HG03342 (cell line): ENCODE measurements at regions not wholly inside any gene's neighbourhood (a gene's known extent, or its start where the extent isn't known, plus 50 kb on each side); places are given as distances from the start of the nearest gene placed in this dataset.

Experiments used
- ATAC-seq: cut with Tn5 transposase; IDR thresholded peaks from one replicate; pipeline ENCODE4 v1.9.1; 2021; ENCODE audit warnings: mild to moderate bottlenecking, moderate library complexity; ENCODE audit not compliant: unreplicated experiment

DNA sequence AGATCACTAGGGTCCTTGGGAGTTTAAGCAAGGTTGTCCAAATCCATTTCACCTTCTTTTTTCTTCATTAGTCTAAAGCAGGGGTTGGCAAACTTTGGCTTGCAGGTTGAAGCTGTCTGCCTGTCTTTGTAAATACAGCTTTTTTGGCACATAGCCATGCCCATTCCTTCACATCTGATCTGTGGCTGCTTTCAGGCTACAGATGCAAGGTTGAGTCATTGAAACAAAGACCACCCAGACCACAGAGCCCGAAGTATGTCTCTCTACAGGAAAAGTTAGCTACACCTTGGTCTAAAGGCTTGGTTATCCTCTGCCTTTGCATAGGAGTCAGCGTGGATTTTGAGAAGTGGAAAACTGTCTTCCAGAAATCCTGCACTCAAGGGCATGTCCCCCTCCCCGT lies 238.1 kb upstream of the STS start:
- no peak for ATAC-seq

DNA sequence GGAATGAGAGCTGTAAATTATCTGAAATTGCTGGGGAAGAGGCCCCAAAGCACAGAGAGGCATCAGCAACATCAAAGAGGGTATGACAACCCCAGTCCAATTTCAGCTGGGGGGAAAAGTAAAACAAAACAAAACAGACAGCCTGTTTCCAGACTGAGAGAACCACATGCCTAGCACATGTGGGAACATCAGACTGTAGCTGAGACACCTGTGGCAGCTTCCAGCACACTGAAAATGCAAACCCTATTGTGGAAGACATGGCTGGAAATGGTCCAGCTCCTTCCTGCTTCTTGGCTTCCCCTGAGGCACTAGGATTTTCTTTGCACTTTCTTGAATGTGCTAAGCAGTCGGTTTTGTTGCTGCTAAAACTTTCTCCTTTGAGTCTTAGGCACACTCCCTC lies 240.9 kb upstream of the STS start:
- no peak for ATAC-seq

DNA sequence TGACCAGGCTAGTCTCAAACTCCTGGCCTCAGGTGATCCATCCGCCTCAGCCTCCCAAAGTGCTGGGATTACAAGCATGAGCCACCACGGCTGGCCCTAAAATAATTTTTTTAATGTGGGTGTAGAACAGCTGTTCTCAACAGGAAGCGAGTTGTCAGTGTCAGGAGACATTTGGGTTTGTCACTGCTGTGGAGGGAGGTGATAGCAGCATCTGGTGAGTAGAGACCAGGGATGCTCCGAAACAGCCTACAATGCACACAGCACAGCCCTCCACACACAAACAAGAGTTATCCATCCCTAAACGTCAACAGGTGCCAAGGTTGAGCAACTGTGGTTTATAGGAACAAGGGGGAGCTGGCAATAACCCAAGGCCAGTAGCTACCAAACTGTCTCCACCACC lies 243.4 kb upstream of the STS start:
- no peak for ATAC-seq

DNA sequence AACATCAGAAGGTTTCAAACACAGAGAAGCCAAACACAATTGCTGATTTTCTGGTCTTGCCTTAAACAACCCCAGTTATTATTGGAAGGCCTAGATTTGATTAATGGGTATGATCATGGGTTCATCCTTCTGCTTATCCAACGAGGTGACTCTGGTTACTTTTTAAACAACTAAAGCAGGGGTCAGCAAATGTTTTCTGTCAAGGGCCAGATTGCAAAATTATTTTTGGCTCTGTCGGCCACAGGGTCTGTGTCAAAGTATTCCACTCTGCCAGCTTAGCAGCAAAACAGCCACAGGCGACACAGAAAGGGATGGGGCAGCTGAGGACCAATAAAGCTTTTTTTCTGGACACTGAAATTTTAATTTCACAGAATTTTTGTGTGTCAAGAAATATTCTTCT lies 249.1 kb upstream of the STS start:
- ATAC-seq, result no peak

DNA sequence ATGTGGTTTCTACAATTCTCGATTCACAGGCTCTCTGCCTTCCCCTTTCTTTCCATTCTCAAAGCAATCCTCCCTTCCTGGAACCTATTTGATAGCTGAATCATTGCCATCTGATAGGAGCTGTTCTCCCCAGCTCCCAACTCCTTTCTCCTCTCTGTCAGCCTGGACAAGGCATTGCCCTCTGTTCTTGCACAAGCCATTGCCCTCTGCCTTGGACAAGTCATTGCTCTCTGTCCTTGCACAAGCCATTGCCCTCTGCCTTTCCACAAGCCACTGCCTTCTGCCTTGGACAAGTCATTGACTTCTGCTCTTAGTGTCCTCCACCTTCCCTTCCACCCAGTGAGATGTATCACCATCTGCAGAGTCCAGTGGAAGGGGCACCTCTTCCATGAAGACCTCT lies 256.1 kb upstream of the STS start:
- ATAC-seq, result no peak

DNA sequence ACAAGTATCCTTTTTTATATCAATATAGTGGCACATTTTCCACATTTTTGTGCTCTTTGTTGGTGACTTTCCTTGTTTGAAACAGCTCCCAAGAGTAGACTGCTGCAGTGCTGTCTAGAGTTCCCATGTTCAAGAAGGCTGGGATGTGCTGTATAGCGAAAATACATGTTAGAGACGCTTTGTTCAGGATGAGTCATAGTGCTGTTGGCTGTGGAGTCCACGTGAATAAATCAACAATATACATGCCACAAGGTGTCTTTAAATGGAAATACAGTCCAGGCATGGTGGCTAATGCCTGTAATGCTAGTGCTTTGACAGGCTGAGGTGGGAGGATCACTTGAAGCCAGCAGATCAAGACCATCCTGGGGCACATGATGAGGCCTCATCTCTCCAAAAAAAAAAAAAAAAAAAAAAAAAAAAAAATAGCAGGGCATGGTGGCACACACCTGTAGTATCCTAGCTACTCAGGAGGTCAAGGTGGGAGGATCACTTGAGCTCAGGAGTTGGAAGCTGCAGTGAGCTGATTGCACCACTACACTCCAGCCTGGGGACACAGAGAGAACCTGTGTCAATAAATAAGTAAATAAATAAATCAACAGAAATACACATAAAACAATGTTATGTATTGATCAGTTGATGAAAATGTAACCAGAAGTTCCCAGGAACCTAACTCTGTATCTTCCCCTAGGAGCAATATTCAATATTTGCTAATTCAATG lies 256.8 kb upstream of the STS start:
- ATAC-seq, result no peak

DNA sequence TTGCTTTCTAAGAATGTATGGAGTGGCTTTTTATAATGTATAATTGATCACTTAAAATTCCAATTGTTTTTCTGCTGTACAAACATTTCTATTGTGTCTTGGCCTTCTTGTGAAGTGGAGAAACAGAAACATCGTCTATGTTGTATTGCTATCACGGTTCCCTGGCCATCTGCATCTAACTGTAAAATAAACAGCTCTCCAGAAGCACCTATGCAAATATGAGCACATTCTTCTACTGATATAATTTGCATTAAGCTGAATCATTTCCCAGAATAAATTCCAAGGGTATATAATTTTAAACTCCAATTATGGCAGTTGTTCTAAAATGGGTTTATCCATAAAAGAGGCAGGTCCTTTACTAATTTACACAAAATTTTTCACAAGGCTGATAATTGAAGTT lies 261.6 kb upstream of the STS start:
- ATAC-seq, result no peak

DNA sequence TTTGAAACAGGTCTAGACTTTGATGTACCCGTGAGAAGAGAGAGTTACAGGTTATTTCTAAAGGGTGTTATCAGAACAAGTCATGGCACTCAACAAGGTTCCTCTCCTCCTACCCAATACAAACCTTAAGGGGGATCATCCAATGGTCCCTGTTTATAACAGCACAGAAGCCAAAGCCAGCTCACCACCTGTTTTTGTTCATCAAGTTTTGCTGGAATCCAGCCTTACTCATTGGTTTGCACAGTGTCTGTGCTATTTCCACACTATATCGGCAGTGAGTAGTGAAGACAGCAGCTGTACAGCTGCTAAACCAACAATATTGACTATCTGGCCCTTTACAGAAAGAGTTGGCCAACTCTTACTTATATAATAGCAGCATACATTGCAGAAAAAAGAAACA lies 262.1 kb upstream of the STS start:
- no peak for ATAC-seq

DNA sequence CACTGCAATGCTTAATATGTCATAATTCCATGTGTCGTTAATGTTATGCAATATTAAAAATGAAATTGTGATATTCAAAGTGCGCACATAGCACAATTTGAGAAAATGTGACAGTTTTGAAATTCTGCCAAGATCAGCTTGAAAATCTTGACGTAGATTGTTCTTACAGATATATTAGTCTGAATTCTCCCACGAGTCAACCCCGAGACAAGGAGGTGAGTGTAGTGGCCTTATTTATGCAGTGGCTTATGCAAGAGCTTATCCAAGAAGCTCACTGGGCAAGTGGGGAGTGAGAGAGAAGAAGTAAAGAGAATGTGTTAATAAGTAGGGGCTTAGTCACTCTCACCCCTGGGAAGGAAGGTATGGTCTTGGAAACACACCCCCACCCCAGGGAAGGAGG lies 286.1 kb upstream of the STS start:
- ATAC-seq, result no peak

DNA sequence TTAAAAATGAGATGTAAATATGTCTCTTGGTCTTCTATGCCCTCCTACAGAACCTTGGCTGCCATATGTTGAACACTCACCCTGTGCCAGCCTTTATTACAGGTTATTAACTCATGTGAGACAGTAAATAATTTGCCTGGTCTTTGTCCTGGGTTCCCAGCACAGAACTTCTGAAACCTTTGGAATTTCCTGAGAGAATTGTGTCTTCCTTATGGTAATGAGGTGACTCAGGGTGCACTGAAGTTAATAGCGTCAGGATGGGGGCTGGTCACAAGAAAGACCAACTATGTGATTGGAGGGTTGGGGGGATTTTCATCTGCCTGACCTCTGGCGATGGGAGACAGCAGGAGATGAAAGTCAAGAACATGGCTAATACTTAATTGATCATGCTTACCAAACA lies 289.8 kb upstream of the STS start:
- no peak for ATAC-seq

DNA sequence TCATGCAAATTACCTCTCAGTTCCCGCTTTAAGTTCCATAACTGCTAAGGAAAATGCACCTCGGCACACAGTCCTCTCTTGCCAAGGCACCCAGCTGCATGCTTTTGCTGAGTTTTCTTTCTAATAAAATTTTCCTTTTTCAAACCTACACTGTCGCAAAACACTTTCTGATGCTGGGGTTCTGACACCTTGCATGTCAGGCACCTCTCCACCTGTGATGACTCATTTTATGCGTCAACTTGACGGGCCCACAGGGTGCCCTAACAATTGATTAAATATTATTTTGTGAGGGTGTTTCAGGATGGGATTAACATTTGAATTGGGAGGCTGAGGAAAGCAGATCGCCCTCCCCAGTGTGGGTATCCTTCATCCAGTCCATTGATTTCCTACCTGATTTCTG lies 291.0 kb upstream of the STS start:
- ATAC-seq, result no peak

DNA sequence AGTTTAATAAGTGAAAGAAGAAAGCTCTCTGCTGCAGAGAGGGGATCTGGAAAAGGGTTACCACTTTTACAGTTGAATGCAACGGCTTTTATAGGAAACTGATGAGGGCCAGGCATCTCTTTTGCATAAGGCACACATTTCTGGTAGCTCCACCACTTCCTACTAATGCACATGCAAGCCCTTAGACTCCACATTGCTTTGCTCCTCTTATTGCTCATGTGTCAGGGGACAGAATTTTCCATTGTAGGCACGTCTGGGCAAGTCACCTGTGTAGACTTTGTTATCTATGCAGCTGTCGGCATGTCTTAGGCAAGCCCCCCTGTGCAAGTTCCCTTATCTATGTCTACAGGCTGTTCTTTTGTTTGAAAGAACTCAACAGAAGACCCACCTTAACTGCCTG lies 294.6 kb upstream of the STS start:
- no peak for ATAC-seq

DNA sequence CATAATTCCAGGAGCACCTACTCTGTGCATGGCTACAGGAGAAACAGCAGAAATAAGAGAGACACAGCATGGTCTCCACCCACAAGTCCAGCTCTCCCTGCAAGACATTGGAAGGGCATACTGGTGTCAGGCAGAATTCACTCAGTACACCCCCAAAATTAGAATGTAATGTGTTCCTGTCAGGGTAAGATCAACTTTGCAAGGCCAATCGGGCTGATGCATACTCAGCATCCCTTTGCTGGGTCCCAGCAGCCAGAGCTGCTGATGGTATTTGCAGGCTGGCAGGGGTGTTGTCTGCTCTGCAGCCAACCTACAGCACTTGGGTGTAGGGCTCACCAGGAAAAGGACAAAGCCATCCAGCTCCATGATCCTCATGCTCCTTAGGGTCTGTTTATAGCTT lies 295.4 kb upstream of the STS start:
- ATAC-seq, result no peak

DNA sequence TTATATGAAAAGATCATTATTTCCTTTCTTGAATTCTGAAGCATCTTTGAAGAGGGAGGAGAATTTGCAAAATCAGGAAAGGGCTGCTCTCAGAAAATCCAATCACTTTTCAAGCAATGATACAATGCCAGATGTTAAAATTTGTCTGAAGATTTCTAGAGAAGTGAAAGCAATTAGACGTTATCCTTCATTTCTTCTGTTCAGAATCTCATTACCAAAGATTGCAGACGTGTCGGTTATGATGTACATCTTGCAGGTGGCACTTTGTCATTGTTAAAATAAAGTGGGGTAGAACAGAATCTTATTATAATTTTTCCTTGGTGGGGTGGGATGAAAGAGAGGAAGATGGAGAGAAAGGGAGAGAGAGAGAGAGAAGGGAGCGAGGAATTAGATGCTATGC lies 296.4 kb upstream of the STS start:
- ATAC-seq, result no peak

DNA sequence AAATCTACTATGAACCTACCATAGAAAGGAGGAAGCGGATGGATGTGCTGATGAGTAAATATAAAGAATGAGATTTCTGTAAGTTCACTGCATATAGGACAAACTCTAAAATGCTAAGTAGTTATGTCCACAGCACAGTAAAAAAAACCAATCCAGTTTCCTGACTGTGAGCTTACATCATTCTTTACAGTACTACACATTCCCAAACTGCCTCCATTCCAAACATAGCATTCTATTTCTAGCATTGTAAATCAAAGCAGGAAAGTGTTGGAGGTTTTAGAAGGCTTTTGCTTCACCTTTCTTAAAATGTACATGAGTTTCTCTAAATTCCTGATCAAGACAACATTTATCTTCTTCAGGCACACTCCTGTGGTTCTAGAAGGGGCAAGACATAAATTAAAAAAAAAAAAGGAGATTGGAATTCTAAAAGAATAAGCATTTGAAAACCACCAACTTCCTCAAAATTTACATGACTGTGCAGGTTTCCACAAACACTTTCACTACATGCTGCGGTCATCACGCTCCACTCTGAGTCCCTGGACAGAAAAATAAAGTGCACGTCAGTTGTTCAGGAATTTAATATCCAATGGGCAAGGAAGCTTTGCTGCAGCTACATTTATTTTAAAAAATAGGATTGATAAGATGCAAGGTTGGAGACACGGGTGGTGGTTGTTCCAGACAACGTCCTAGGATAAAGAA lies 297.6 kb upstream of the STS start:
- ATAC-seq, result no peak

DNA sequence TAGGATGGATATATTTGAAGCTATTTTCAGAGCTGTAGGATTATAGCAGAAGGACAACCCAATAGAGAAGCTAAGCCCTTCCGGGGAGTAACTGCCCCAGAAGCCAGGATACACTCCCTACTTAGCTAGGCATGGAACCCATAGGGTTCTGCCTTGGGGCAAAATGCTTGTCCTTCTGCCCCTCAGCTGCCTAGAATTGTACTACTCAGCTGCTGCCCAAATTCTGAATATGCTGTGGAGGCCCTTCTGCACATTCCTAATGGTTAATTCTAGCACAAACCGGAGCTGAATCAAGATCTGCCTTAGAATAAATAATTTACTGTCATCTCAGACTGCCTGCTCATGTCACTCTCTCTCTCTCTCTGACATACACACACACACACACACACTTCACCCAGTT lies 297.7 kb upstream of the VCX3A start:
- no peak for ATAC-seq

DNA sequence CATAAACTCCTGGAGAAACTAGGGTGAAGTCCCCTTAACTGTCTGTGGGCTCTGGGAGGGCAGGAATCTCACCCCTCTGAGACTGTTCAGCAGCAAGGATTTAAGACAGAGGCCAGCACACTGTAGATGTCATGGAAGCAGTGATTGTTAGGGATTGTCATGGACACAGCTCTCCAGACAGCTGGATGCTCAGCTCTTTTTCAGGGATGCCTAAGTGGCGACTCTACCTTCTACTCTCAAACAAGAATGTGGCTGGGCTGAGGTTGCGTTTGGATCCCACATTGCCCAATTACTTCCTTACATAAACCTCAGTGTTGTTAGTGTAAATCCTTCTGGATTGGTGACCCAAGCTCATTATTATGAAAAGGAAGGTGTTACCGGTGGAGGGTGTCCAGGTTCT lies 291.9 kb upstream of the VCX3A start:
- ATAC-seq, result no peak

DNA sequence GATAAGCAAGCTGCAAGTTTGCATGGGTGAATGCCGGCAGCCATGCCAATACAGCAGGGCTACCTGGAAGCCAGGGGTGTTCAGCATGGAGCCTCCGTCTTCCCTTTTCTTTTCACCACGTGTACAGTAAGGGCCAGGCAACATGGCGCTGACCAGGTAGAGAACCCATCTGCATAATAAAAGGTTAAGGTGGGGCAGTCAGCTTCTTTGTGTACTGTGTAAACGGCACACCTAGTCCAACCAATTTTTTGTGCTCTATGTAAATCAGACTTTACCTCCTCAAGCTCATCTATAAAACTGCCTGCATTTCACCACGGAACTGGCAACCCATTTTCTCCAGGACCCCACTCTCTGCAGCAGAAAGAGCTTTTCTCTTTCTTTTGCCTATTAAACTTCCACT lies 286.8 kb upstream of the VCX3A start:
- no peak for ATAC-seq

DNA sequence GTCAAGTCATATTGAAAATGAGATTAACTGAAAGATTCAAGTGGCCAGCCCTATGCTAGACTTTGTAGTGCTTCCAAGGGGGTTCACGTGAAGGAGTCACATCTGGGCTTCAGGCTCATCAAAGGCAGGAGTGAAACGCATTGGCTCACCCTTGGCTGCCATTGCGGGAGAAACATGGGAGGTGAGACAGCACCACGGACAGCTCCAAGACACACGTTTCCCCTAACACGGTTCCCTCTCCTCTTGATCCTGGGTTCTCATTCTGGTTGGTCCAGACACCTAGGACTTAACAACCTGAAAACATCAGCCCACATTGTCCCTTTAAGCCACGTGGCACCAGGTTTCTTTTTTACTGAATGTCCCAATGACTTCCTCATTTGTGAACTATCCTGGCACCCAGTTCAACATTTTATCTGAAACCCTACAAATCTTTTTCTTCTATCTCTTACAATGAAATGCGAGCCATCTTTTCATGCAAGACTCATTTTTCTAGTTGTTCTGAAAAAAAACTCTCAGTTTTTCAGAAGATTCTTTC lies 279.0 kb upstream of the VCX3A start:
- no peak for ATAC-seq

DNA sequence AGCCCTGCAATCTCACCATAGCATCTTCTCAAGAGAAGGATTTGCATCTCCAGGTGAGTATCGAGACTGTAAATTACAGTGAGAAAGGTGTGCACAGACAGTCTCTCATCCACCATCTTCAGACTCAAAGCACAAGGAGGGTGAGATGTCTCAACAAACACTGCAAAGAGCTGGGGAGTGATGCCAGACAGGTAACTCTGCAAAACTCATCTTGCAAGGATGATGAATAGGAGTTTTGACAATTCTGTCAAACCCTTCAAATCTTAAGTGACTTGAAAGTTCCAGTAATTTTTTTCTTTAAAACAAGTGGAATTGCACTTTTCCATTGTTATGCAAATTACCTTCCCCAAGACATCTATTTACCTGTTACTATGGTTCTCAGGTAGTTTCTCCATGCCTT lies 277.2 kb upstream of the VCX3A start:
- ATAC-seq, result no peak

DNA sequence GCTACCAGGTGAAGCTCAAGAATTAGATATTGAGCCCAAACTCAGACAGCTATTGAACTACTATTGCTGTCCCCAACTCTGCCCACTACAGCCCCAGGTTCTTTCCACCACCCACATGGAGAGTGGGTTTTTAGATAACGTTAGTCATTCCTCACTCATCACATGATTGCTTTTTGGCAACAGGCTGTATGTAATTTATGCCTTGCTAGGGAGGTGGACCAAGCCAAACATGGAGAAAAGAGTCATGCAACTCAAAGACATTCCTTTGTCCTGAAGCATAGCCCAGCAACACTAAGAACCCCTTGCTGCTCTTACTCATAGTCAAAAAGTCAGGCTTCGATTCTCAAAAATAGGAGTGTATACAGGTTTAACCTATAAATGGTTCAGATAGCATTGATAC lies 275.9 kb upstream of the VCX3A start:
- ATAC-seq, result no peak

DNA sequence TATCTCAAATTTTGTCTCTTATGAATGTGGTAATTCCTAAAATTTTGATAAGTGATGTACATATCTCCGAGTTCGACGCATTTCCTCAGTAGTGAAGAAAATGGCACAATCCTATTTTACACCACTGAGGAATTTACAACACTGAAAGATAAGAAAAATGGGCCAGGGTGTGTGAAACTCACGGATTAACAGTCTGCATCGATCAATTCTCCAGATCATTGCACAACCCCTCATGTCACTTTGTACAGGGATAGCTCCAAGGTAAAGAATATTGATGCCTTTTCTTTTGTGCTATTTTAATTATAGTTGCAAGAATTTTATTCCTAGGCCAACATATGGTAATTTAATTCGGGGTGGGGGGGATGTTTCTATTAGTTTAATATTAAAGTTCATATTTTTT lies 268.7 kb upstream of the VCX3A start:
- no peak for ATAC-seq

DNA sequence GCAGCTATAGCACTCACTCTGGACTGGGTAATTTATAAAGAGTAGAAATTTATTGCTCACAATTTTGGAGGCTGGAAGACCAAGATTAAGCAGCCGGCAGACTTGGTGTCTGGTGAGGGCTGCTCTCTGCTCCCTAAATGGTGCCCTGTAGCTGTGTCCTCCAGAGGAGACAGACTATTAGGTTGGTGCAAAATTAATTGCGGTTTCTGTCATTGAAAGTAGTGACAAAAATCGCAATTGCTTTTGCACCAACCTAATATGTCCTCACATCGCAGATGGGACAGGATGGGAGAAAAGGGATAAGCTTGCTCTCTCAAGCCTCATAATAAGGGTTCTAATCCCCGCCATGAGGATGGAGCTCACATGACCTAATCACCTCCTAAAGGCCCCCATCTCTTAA lies 258.1 kb upstream of the VCX3A start:
- no peak for ATAC-seq
